Natural killer cell treated with Interleukin-12 subunit alpha and Interleukin-12 subunit beta and Interleukin-15 and Interleukin-18, amount 100 ng/mL, for 72 hours (primary cell): ENCODE measurements at regions not wholly inside any gene's neighbourhood (a gene's known extent, or its start where the extent isn't known, plus 50 kb on each side); places are given as distances from the start of the nearest gene placed in this dataset.

Source experiments
- ATAC-seq, 2 donors: fragments of 150-1000 bp; cut with Tn5 transposase in 1 of 2; sonication (Bioruptor Pico), chemical (Tn5 transposase) in 1 of 2; 2 replicates each; pipeline ENCODE4 v1.10.0; 2021
- DNase-seq: peaks from one replicate; pipeline ENCODE4 v3.0.0; 2022; ENCODE audit warnings: low spot score
- H3K27ac Mint-ChIP-seq, 2 donors: 1 replicate in 1 of 2; 2 replicates in 1 of 2; pipeline ENCODE4 v1.8.0; 2022; ENCODE audit warnings: mixed read lengths in 2 of 2, mild to moderate bottlenecking in 1 of 2, moderate library complexity in 1 of 2
- H3K27me3 Mint-ChIP-seq, 2 donors: 1 replicate in 1 of 2; 2 replicates in 1 of 2; pipeline ENCODE4 v1.8.0; 2022; ENCODE audit warnings: mixed read lengths in 2 of 2
- H3K36me3 Mint-ChIP-seq: one replicate; pipeline ENCODE4 v1.8.0; 2022; ENCODE audit warnings: mixed read lengths
- H3K4me1 Mint-ChIP-seq, 2 donors: 1 replicate in 1 of 2; 2 replicates in 1 of 2; pipeline ENCODE4 v1.8.0; 2022; ENCODE audit warnings: low read depth in 2 of 2, mixed read lengths in 2 of 2, mild to moderate bottlenecking in 1 of 2
- H3K4me3 Mint-ChIP-seq: one replicate; pipeline ENCODE4 v1.8.0; 2022; ENCODE audit warnings: mixed read lengths
- H3K9me3 Mint-ChIP-seq: 2 replicates; pipeline ENCODE4 v1.8.0; 2022; ENCODE audit warnings: mixed read lengths

DNA sequence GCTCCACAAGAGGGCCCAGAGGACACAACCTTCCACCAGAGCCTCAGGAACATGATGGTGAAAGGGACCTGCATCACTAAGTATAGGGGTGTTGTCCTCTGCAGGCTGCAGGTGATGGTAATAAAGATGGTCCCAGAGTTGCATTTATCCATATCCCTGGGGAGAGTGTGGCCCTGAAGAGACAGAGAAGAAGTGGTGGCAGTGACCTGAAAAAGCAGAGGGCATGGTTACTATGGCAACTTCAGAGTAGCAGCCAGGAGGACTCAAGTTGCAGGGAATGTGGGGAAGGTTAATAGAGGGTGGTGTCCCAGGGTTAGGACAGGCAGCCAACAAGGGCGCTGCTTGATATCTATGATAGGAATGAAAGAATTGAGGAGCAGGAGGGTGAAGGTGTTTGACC lies 57.1 kb downstream of the HLA-A start:
- H3K27me3 Mint-ChIP-seq, result peaks cover 8 to 19% of the 10 kb centered on the region in 2 donors
- no peaks in the 10 kb centered on the region for H3K9me3 Mint-ChIP-seq
- no peak overlapping the region for H3K4me3 Mint-ChIP-seq

DNA sequence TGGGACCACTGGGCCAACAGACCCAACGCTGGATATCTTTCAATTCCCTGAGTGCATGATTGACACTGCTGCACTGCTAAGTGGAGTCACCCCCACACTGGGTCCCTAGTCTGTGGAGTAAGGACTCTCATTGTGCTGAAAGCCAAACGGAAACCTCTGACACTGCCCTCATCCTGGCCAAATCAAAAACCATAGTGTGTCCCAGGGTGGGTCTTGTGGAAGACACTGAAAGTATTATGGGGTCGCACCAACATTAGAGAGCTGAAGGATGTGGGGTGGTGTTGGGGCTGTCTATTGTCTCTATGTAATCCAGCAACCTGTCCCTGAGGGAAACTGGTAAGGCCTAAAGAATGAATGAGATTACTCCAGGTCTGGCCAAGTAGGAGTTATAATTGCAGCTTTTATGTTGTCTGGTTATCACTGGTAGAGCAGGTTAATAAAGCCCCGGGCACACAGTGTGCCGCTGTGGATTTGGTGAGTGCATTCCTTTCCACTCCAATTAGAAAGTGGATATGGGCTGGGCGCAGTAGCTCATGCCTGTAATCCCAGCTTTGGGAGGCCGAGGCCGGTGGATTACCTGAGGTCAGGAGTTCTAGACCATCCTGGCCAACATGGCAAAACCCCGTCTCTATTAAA lies 57.9 kb downstream of the HLA-A start:
- peak in 1 of 2 donors; percentile 67 for ATAC-seq
- peaks cover 13 to 26% of the 10 kb centered on the region in 2 donors for H3K27me3 Mint-ChIP-seq
- no peak for DNase-seq
- peaks cover 7 to 24% of the 10 kb centered on the region in 2 donors for H3K4me1 Mint-ChIP-seq
- no peaks in the 10 kb centered on the region for H3K9me3 Mint-ChIP-seq
- no peak overlapping the region for H3K4me3 Mint-ChIP-seq
- H3K27ac Mint-ChIP-seq, result peak overlapping the region in 1 of 2 donors; percentile 13
- no peaks in the 10 kb centered on the region for H3K36me3 Mint-ChIP-seq

More for the DNA sequence above, 57.1 kb downstream of the HLA-A start:
- Mint-ChIP-seq H3K27ac (no peak overlapping the region), H3K4me1 (peaks cover 7 to 24% of the 10 kb centered on the region in 2 donors), H3K36me3 (no peaks in the 10 kb centered on the region)
- ATAC-seq (no peak), DNase-seq (no peak)

DNA sequence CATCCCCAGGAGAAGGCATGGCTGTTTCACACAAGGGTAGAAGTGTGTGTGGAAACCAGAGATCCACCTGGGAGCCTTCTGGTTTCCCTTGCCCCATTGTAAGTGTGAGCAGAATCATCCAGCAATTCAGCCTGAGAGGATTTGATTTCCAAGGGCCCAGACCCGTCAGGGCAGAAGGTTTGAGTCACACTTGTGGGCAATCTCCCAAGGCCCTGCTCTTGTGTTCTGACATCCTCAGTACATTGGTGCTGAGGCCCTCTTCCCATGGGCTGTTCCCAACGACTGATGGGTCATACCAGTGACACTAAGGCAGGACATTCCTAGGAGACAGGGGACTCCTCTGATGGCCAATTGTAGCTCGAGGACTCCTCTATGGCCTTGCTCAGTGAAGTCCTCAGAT lies 58.2 kb upstream of the POLR1H start:
- peaks cover 17 to 25% of the 10 kb centered on the region in 2 donors for H3K4me1 Mint-ChIP-seq
- no peak overlapping the region for H3K4me3 Mint-ChIP-seq
- H3K27ac Mint-ChIP-seq, result no peak overlapping the region
- ATAC-seq (no peak), DNase-seq (no peak)
- H3K9me3 Mint-ChIP-seq, result no peaks in the 10 kb centered on the region
- H3K27me3 Mint-ChIP-seq, result peaks cover 20 to 23% of the 10 kb centered on the region in 2 donors
- no peaks in the 10 kb centered on the region for H3K36me3 Mint-ChIP-seq

DNA sequence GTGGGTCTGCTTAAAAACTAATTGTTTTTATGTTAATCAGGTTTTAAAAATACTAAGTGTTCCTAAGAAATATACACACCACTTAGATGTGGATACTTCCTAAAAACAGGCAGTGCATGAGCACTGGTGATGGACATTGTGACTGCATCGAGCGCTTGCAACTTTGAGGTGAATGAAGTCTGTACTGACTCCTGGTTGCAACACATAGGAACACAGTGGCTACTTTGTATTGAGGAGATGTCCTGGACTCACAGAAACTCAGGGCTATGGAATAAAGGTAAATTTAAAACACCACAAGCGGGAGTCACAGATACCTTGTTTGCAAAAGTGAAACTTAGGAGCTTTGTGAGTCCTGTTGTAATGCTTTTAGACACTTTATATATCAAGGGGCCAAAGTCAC lies 55.6 kb upstream of the POLR1H start:
- DNase-seq (no peak), ATAC-seq (no peak)
- Mint-ChIP-seq H3K4me3 (peak overlapping the region; percentile 65), H3K27ac (no peak overlapping the region), H3K9me3 (no peaks in the 10 kb centered on the region), H3K4me1 (peaks cover 8 to 13% of the 10 kb centered on the region in 2 donors), H3K36me3 (no peaks in the 10 kb centered on the region), H3K27me3 (peaks cover 16 to 20% of the 10 kb centered on the region in 2 donors)

- Mint-ChIP-seq H3K4me3 (peak overlapping the region; percentile 65), H3K9me3 (no peaks in the 10 kb centered on the region), H3K27me3 (peaks cover 16 to 20% of the 10 kb centered on the region in 2 donors), H3K36me3 (no peaks in the 10 kb centered on the region), H3K4me1 (peaks cover 5 to 10% of the 10 kb centered on the region in 2 donors), H3K27ac (no peak overlapping the region)
- ATAC-seq, result peak; percentile 48 to 73
- DNase-seq, result peak; percentile 67
These were observed 54.6 kb upstream of the POLR1H start for GRCh38 chr6:30006170-30007131.

DNA sequence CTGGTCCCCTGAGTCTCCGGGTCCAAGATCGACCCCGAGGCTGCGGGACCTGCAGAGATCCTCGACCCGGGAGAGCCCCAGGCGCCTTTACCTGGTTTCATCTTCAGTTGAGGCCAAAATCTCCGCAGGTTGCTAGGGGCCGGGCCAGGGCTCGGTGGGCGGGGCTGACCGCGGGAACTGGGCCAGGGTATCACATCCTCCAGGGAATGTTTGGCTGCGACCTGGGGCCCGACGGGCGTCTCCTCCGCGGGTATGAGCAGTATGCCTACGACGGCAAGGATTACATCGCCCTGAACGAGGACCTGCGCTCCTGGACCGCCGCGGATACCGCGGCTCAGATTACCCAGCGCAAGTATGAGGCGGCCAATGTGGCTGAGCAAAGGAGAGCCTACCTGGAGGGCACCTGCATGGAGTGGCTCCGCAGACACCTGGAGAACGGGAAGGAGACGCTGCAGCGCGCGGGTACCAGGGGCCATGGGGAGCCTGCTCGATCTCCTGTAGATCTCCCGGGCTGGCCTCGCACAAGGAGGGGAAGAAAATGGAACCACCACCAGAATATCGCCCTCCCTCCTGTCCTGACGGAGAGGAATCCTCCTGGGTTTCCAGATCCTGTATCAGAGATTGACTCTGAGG lies 53.8 kb upstream of the POLR1H start:
- Mint-ChIP-seq H3K4me1 (peaks cover 5 to 10% of the 10 kb centered on the region in 2 donors), H3K9me3 (no peaks in the 10 kb centered on the region), H3K4me3 (peak overlapping the region; percentile 65), H3K36me3 (no peaks in the 10 kb centered on the region), H3K27me3 (peaks cover 16 to 20% of the 10 kb centered on the region in 2 donors), H3K27ac (peak overlapping the region in 1 of 2 donors; percentile 54)
- DNase-seq (peak; percentile 64), ATAC-seq (peak in 1 of 2 donors; percentile 40)

DNA sequence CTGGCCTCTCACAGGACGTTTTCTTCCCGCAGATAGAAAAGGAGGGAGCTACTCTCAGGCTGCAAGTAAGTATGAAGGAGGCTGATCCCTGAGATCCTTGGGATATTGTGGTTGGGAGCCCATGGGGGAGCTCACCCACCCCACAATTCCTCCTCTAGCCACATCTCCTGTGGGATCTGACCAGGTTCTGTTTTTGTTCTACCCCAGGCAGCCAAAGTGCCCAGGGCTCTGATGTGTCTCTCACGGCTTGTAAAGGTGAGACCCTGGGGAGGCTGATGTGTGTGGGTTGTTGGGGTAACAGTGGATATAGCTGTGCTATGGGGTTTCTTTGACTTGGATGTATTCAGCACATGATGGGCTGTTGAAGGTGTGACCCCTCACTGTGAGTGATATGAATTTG lies 52.0 kb upstream of the POLR1H start:
- DNase-seq (no peak), ATAC-seq (no peak)
- Mint-ChIP-seq H3K36me3 (no peaks in the 10 kb centered on the region), H3K4me3 (no peak overlapping the region), H3K27ac (no peak overlapping the region), H3K27me3 (peaks cover 16 to 20% of the 10 kb centered on the region in 2 donors), H3K9me3 (no peaks in the 10 kb centered on the region), H3K4me1 (peaks cover 5 to 10% of the 10 kb centered on the region in 2 donors)
